GM12801 (cell line): ENCODE measurements at regions not wholly inside any gene's neighbourhood (a gene's known extent, or its start where the extent isn't known, plus 50 kb on each side); places are given as distances from the start of the nearest gene placed in this dataset.

Experiments
- TF ChIP-seq, protein P1 (sequence below): IDR thresholded peaks from one replicate; pipeline ENCODE4 v1.5.1; 2011; ENCODE audit warnings: control low read depth; ENCODE audit not compliant: insufficient read length; ENCODE audit errors: extremely low read depth

DNA sequence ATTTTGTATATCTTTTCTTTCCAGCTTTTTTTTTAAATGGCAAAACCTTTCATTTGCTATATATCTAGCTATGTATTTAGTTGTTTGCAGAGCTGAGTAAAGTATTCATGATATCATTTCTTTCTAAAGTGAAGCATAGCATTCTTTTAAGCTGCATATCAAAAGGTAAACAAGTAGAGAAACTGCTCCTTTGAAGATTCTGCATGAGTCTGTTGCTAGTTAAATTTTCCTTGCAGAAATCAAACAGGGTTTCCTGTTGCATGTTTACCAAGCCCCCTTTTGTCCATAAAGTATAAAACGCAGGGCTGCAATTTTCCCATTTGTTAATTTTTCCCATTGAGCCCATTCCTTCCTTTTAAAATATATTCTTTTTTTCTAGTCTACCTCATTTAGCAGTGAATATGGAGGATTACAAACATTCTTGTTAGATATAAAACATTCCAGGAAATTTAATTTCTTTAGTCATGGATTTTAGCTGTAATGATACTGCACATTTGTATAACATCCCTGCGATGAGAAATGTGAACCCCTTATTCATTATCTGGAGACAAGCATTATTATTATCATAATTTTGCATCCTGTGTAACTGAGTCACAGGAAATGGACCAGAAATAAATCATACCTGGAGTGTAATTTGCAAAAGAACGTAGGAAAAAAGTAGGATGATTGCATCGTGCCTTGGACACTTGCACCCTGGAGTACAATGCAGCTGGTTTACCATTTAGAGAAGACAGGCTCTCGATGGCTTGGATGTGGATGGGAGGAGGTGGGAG is 110.9 kb upstream of the ARGLU1 start:
- TF ChIP-seq, protein P1, sequence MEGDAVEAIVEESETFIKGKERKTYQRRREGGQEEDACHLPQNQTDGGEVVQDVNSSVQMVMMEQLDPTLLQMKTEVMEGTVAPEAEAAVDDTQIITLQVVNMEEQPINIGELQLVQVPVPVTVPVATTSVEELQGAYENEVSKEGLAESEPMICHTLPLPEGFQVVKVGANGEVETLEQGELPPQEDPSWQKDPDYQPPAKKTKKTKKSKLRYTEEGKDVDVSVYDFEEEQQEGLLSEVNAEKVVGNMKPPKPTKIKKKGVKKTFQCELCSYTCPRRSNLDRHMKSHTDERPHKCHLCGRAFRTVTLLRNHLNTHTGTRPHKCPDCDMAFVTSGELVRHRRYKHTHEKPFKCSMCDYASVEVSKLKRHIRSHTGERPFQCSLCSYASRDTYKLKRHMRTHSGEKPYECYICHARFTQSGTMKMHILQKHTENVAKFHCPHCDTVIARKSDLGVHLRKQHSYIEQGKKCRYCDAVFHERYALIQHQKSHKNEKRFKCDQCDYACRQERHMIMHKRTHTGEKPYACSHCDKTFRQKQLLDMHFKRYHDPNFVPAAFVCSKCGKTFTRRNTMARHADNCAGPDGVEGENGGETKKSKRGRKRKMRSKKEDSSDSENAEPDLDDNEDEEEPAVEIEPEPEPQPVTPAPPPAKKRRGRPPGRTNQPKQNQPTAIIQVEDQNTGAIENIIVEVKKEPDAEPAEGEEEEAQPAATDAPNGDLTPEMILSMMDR = no peak

DNA sequence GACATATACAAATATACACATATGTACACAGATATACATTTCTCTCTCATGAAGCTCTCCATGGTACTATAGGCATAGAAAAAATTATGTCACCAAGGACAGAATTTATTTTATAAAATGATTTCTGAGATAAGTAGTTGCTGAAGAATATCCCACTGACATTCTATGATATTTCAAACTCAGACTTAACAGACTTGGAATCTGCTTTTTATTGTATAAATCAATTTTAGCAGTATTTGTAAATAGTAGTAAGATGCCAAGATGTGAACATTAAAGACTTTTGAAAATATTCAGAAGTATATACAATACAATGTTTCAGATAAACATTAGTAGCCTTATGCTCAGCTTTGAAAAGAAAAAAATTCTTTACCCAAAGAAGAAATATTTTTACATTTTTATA is 107.4 kb upstream of the ARGLU1 start:
- TF ChIP-seq, protein P1 = no peak

DNA sequence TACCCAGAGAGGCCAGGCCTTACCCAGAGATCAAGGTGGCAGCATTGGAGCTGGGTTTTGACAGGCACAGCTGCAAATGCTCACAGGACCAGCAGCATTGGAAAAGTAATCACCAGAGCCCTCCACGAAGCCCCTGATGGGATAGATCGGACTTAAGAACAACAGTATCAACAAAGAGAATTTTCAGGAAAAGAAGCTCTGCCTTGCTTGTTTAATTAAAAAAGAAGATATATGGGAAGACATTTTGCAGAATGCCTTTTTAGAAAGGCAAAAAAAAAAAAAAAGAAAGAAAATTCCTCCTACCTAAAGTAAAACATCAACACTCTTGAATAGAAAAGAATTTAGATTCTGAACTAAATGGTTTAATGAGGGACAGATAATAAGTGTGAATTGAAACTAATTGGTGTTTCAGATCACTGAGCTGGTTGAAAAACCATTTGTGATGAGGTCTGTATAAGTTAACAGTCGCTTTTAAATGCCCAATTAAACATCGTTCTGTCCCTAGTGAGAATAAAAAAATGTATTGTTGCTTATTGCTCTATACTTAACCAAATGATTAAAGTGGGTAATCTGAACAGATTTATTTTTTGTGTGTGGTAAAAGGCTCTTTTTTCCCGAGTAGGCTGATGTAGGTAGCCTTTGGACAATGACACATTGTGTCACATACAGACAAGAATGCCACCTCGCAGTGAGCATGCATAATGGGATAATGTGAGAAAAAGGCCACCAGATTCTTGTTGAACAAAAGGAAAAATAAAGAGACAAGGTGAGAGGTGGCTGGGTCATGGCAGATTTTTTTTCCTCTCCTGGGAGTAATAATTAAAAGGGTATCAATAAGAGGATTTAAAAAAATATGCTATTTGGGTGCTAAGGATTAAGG is 93.0 kb upstream of the ARGLU1 start:
- TF ChIP-seq, protein P1 = no peak

DNA sequence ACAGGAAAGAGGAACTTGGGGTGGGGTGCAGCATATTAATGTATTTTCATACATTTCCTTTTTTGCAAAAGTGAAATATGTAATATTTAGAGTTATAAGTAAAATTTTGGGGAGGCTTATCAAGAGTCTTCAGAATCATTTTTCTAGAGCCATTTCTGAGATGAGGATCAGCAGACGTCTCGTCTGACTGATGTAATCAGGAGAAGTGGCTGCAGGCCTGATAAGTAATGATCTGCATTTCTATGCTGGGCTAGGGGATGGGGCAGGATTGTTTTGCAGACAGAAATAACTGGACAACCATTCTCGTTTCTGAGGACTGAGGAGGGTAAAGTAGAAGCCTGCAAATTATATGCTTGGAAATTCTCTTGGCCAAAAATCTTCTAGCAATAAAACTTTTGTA is 89.2 kb upstream of the ARGLU1 start:
- TF ChIP-seq, protein P1 = no peak

DNA sequence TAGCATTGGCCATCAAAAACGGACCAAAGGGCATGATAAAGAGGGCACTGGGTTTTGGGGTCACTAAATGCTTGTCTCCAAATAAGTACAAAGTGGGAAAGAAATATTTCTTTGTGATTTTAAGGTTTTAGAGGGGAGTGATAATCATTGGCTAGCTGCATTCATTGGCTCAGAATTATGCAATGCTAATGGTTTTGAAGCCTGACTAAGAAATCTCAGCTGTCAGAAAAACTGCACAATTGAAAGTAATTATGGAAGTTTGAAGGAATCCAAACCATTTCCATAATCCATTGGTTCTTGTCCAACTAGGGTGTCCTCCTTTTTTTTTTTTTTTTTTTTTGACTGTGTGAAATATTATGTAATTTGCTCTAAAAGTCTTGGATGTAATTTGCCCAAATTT is 88.2 kb upstream of the ARGLU1 start:
- TF ChIP-seq, protein P1 = no peak

DNA sequence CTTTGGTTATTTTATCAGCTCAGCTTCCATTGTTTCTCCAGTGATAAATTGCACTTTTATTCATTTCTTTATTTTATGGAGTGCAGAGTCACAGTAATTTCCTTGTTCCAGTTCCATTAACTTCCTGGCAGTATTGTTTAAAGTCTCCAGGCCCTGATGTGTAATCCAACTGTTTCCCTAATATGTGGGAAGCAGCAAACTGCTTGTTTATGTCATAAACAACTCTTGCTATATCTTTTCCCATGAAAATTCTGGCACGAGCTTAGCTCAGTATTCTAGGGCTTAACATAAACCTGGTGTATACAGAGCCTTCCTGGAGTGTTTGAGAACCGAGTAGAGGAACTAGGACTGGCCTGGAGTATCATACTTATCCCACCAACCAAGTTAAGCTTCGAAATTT is 83.5 kb upstream of the ARGLU1 start:
- TF ChIP-seq, protein P1 = no peak

DNA sequence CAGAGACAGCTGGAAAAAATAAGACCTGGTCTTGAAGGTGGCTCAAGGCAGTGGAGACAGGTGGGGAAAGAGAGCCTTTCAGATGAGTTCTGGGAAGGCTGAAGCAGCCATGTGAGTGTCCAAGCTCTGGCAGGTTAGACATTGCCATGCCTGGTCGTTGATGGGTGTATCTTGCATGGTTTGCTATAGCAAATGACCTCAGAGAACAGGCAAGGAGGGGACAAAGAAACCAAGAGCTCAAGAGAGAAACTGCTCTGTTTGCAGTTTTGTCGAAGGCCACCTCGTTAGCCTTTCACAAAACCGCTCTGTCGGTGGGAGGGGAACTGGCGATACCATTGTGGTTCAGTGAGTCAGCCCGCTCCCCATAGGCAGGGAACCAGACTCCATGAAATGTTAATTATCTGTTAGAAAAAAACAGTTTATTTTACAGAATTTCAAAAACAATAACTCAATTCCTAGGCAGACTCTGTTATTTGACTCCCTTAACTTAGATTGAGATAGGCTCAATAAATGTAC is 82.8 kb upstream of the ARGLU1 start:
- TF ChIP-seq, protein P1 = no peak
